ENCODE measurements at regions not wholly inside any gene's neighbourhood (a gene's known extent, or its start where the extent isn't known, plus 50 kb on each side); places are given as distances from the start of the nearest gene placed in this dataset.

- H3K27ac ChIP-seq, result no peak overlapping the region
- no peaks in the 10 kb centered on the region for H3K4me1 ChIP-seq (replicated peaks)
- TF ChIP-seq POLR2A (IDR thresholded peaks at IDR 0.05), result no peak
- no peak for TF ChIP-seq POLR2AphosphoS5 (IDR thresholded peaks at IDR 0.05)
- no peak for TF ChIP-seq CTCF (IDR thresholded peaks at IDR 0.05)
- H3K27me3 ChIP-seq (replicated peaks; ENCODE audit: insufficient read depth), result no peaks in the 10 kb centered on the region
- intact Hi-C loops (cut with DNase I), result no loop called here
- H3K9me3 ChIP-seq, result no peaks in the 10 kb centered on the region
- H3K4me3 ChIP-seq, result no peak overlapping the region
- DNase-seq (ENCODE audit: low spot score), result no peak
- no peaks in the 10 kb centered on the region for H3K36me3 ChIP-seq
- WGBS, result 96% methylated on average over 6 of the region's 6 CpGs
Observed at GRCh38 chr9:115422932-115423440, 305.0 kb upstream of the TNC start.

DNA sequence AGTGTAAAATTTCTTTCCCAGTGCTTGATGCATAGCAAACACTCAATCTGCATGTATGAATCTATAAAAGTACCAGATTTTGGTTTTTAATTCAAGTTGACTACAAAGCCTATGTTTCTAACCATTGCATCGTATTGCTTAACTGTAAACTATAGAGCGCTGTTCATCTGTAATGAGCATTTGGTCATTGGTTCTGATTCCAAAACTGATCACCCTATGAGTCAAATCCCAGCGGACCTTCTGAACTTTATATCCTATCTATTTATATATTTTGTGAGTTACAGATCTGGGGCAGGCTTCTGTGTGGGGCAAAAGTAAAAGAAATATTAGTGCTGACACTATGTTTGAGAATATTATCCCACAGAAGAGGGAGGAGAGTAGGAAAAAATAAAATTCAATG lies 305.7 kb upstream of the TNC start:
- 83% methylated on average over 3 of the region's 3 CpGs for WGBS
- DNase-seq (ENCODE audit: low spot score), result no peak

GRCh38 chr9:115425601-115426000 lies 307.6 kb upstream of the TNC start:
- no peak overlapping the region for H3K4me3 ChIP-seq
- no peaks in the 10 kb centered on the region for H3K27me3 ChIP-seq (replicated peaks; ENCODE audit: insufficient read depth)
- H3K36me3 ChIP-seq, result no peaks in the 10 kb centered on the region
- TF ChIP-seq POLR2AphosphoS5 (IDR thresholded peaks at IDR 0.05), result no peak
- TF ChIP-seq CTCF (IDR thresholded peaks at IDR 0.05), result no peak
- TF ChIP-seq POLR2A (IDR thresholded peaks at IDR 0.05), result no peak
- DNase-seq (ENCODE audit: low spot score), result no peak
- no peaks in the 10 kb centered on the region for H3K4me1 ChIP-seq (replicated peaks)
- intact Hi-C loops (cut with DNase I), result no loop called here
- no peaks in the 10 kb centered on the region for H3K9me3 ChIP-seq
- H3K27ac ChIP-seq, result no peak overlapping the region

More for the DNA sequence above, 305.7 kb upstream of the TNC start:
- intact Hi-C loops (cut with DNase I), result no loop called here
- Histone ChIP-seq H3K4me3 (no peak overlapping the region), H3K9me3 (no peaks in the 10 kb centered on the region), H3K27ac (no peak overlapping the region), H3K4me1 (replicated peaks) (no peaks in the 10 kb centered on the region), H3K27me3 (replicated peaks; ENCODE audit: insufficient read depth) (no peaks in the 10 kb centered on the region), H3K36me3 (no peaks in the 10 kb centered on the region)
- TF ChIP-seq POLR2A (IDR thresholded peaks at IDR 0.05) (no peak), CTCF (IDR thresholded peaks at IDR 0.05) (no peak), POLR2AphosphoS5 (IDR thresholded peaks at IDR 0.05) (no peak)

DNA sequence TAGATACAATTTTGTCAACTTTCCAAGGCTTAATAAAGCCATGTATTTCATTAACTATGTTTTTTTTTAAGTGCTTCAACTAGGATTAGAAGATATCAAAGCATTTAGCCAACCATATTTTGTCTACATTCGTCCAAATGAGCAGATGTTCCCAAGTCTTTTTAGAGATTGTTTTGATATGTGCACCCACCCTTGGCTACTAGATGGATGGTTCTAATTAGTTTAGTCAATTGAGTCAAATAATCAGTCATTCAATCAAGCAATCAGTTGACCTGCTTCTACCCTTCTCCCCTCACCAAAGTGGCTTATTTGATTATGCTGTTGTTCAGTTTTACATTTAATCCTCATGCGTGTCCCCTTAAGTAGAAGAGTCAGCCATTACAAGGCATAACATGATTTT lies 319.5 kb upstream of the TNC start:
- no peaks in the 10 kb centered on the region for H3K9me3 ChIP-seq
- no peak for TF ChIP-seq POLR2AphosphoS5 (IDR thresholded peaks at IDR 0.05)
- no peak for TF ChIP-seq CTCF (IDR thresholded peaks at IDR 0.05)
- no peak for TF ChIP-seq POLR2A (IDR thresholded peaks at IDR 0.05)
- H3K36me3 ChIP-seq, result no peaks in the 10 kb centered on the region
- DNase-seq (ENCODE audit: low spot score), result no peak
- no peaks in the 10 kb centered on the region for H3K27me3 ChIP-seq (replicated peaks; ENCODE audit: insufficient read depth)
- no peak overlapping the region for H3K27ac ChIP-seq
- no peak overlapping the region for H3K4me3 ChIP-seq
- intact Hi-C loops (cut with DNase I), result no loop called here
- H3K4me1 ChIP-seq (replicated peaks), result no peaks in the 10 kb centered on the region
- 90% methylated on average over 2 of the region's 2 CpGs for WGBS

GRCh38 chr9:115439641-115440040 lies 321.7 kb upstream of the TNC start:
- no peak overlapping the region for H3K27ac ChIP-seq
- TF ChIP-seq POLR2AphosphoS5 (IDR thresholded peaks at IDR 0.05) (no peak), CTCF (IDR thresholded peaks at IDR 0.05) (no peak), POLR2A (IDR thresholded peaks at IDR 0.05) (no peak)
- peaks cover 3% of the 10 kb centered on the region for H3K4me1 ChIP-seq (replicated peaks)
- H3K9me3 ChIP-seq, result no peaks in the 10 kb centered on the region
- intact Hi-C loops (cut with DNase I), result no loop called here
- H3K36me3 ChIP-seq, result no peaks in the 10 kb centered on the region
- WGBS, result 25% methylated on average over 6 of the region's 6 CpGs
- DNase-seq (ENCODE audit: low spot score), result no peak
- H3K27me3 ChIP-seq (replicated peaks; ENCODE audit: insufficient read depth), result no peaks in the 10 kb centered on the region
- no peak overlapping the region for H3K4me3 ChIP-seq

Data from prostate gland (tissue), 2 donors.